GM12878 (cell line): ENCODE measurements at regions not wholly inside any gene's neighbourhood (a gene's known extent, or its start where the extent isn't known, plus 50 kb on each side); places are given as distances from the start of the nearest gene placed in this dataset.
A peak's percentile ranks its signal among the peaks of the same experiment; 100 is the strongest.
"Not testable (repeated sequence)": the region's sequence is repeated elsewhere in the genome, so short reads cannot be mapped to it uniquely, and the experiment has no call there.

Source experiments
- ATAC-seq: fragments of 200-7000 bp; cut with Tn5 transposase; 3 replicates; pipeline ENCODE4 v1.9.1; 2020; ENCODE audit warnings: mild to moderate bottlenecking, moderate library complexity
- BruUV-seq: library from RNA; stranded (reverse); fragments of 400-500 nt; replicated peaks from 2 replicates; lab custom pipeline; 2021; lab: Mats Ljungman, UMichigan
- CTCF ChIA-PET: fragments of 300-600 bp; sonication (Branson Sonifier 250); formaldehyde crosslinking; extraction: SDS; loops from one replicate; lab custom pipeline; 2021; ENCODE audit warnings: inconsistent platforms; lab: Yijun Ruan, JAX
- POLR2A ChIA-PET: fragments of 350-600 bp; formaldehyde crosslinking; extraction: SDS; loops from one replicate; lab custom pipeline; 2021; ENCODE audit warnings: inconsistent platforms; lab: Charles Lee
- RAD21 ChIA-PET: fragments of 300-600 bp; sonication (Branson Sonifier 250); formaldehyde crosslinking; loops from one replicate; lab custom pipeline; 2023; ENCODE audit warnings: antibody characterized with exemption; ENCODE audit not compliant: unreplicated experiment; lab: Charles Lee
- SMC1A ChIA-PET: fragments of 300-600 bp; sonication (Branson Sonifier 250); formaldehyde crosslinking; loops from one replicate; lab custom pipeline; 2023; ENCODE audit not compliant: unreplicated experiment, uncharacterized antibody; lab: Charles Lee
- DNase-seq: peaks from one replicate; pipeline ENCODE4 v3.0.0-alpha.2; 2011; ENCODE audit warnings: low read depth, low spot score
- FAIRE-seq: peaks from 3 replicates; lab custom pipeline; 2011; peaks lifted over from hg19 to GRCh38; lab: Jason Lieb, UNC
- H2AFZ ChIP-seq: 2 replicates; pipeline ENCODE4 v1.6.0; 2011; ENCODE audit warnings: low read depth, low read length, control low read depth; ENCODE audit not compliant: control insufficient read depth
- H3K27ac ChIP-seq: 2 replicates; pipeline ENCODE4 v1.5.1; 2011; ENCODE audit warnings: control low read depth; ENCODE audit not compliant: control insufficient read depth, insufficient read depth
- H3K27me3 ChIP-seq, 2 experiments: replicated peaks in 1 of 2; 2 replicates each; pipeline versions ENCODE4 v1.6.0 to v1.6.1; 2011; ENCODE audit warnings: low read length in 1 of 2; ENCODE audit not compliant: control insufficient read depth in 2 of 2, insufficient read depth in 2 of 2
- H3K36me3 ChIP-seq, 2 experiments: 2 replicates each; pipeline ENCODE4 v1.5.1; 2011; ENCODE audit warnings: low read length in 1 of 2; ENCODE audit not compliant: control insufficient read depth in 2 of 2, insufficient read depth in 2 of 2
- H3K4me1 ChIP-seq: 2 replicates; pipeline ENCODE4 v1.6.1; 2011; ENCODE audit warnings: mild to moderate bottlenecking, low read length, moderate library complexity, mixed read lengths; ENCODE audit not compliant: control insufficient read depth, insufficient read depth
- H3K4me2 ChIP-seq: 2 replicates; pipeline ENCODE4 v1.6.0; 2011; ENCODE audit warnings: control low read depth; ENCODE audit not compliant: control insufficient read depth, insufficient read depth
- H3K4me3 ChIP-seq: fragments of 200-600 bp; sonication (generic); 2 replicates; pipeline ENCODE4 v1.5.1; 2016
- H3K79me2 ChIP-seq: 2 replicates; pipeline ENCODE4 v1.6.0; 2011; ENCODE audit warnings: low read length; ENCODE audit not compliant: control insufficient read depth, insufficient read depth
- H3K9ac ChIP-seq: 2 replicates; pipeline ENCODE4 v1.8.0; 2011; ENCODE audit warnings: low read length, control low read depth, mixed read lengths; ENCODE audit not compliant: control insufficient read depth, insufficient read depth
- H3K9me3 ChIP-seq: replicated peaks from 3 replicates; pipeline ENCODE4 v1.5.1; 2011; ENCODE audit warnings: mild to moderate bottlenecking, low read length; ENCODE audit not compliant: control insufficient read depth, insufficient read depth
- H4K20me1 ChIP-seq: 2 replicates; pipeline ENCODE4 v1.6.0; 2011; ENCODE audit not compliant: control insufficient read depth, insufficient read depth
- CREM ChIP-seq: IDR thresholded peaks from 2 replicates; pipeline ENCODE4 v1.6.1; 2014; ENCODE audit warnings: antibody characterized with exemption, low read depth
- LARP7 ChIP-seq: fragments of 450-650 bp; IDR thresholded peaks from 2 replicates; pipeline ENCODE4 v1.6.1; 2017; ENCODE audit warnings: mild to moderate bottlenecking
- POLR2AphosphoS2 ChIP-seq: IDR thresholded peaks from 2 replicates; pipeline ENCODE4 v1.6.1; 2011; ENCODE audit warnings: low read depth, mild to moderate bottlenecking, low read length, improper control_type of control experiment, moderate library complexity
- RAD51 ChIP-seq: fragments of 450-650 bp; IDR thresholded peaks from 2 replicates; pipeline ENCODE4 v1.6.1; 2016; ENCODE audit warnings: moderate library complexity, mild to moderate bottlenecking, inconsistent platforms
- RELA ChIP-seq: fragments of 450-650 bp; IDR thresholded peaks from 2 replicates; pipeline ENCODE4 v1.8.0; 2014; ENCODE audit warnings: borderline replicate concordance; ENCODE audit not compliant: partially characterized antibody
- SMC3 ChIP-seq: IDR thresholded peaks from 2 replicates; pipeline ENCODE4 v1.6.1; 2011; ENCODE audit warnings: low read length, improper control_type of control experiment, borderline replicate concordance
- SUZ12 ChIP-seq: fragments of 200-600 bp; sonication (generic); IDR thresholded peaks from one replicate; pipeline ENCODE4 v1.6.1; 2018; ENCODE audit warnings: antibody characterized with exemption, mild to moderate bottlenecking; ENCODE audit not compliant: unreplicated experiment
- WGBS: methylation state at CpG from one replicate; pipeline ENCODE4 v1.1.6; 2016; ENCODE audit warnings: low lambda C conversion rate; ENCODE audit not compliant: insufficient replicate concordance, insufficient coverage; ENCODE audit errors: missing lambda C conversion rate; 5-methylcytosine and 5-hydroxymethylcytosine counted together
- in situ Hi-C: fragments of 300-500 bp; cut with MboI; formaldehyde crosslinking; loops from 9 replicates; pipeline ENCODE4 v1.14.3; 2018; ENCODE audit warnings: mixed read lengths
- intact Hi-C: fragments of 100-400 bp; cut with micrococcal nuclease; formaldehyde crosslinking; loops from one replicate; pipeline ENCODE4 v1.14.2; 2022; ENCODE audit not compliant: unreplicated experiment
- TF ChIP-seq, protein P1 (sequence below): fragments of 150-350 bp; IDR thresholded peaks from 2 replicates; pipeline ENCODE4 v1.6.1; 2016; ENCODE audit warnings: low read depth, low read length
- TF ChIP-seq, protein P2 (sequence below): fragments of 450-650 bp; IDR thresholded peaks from 2 replicates; pipeline ENCODE4 v1.6.1; 2017; ENCODE audit warnings: borderline replicate concordance
- TF ChIP-seq, protein P3 (sequence below): fragments of 450-650 bp; IDR thresholded peaks from 2 replicates; pipeline ENCODE4 v1.6.1; 2016; ENCODE audit warnings: mild to moderate bottlenecking

DNA sequence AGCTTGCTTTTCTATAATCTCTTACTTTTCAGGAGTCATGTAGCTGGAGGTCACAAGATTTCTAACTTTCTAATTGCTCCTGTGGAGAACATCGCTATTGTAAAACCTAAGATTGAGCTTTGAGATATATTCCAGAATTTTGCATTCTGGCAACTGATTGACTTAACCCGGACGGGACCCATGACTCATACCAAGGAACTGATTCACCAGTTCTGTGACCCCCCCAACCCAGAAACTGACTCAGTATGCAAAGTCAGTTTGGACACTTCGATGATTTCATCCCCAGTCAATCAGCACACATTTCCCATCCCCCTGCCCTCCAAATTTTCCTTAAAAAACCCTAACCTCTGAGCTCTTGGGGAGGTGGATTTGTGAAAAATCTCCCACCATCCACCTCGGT lies 396.5 kb upstream of the GBE1 start:
- BruUV-seq = no TSS peak
- no peak overlapping the region for H2AFZ ChIP-seq
- in situ Hi-C loops = no loop called here
- no peaks in the 10 kb centered on the region for H3K36me3 ChIP-seq
- RAD21 ChIA-PET = no interaction called here
- no peaks in the 10 kb centered on the region for H3K79me2 ChIP-seq
- SMC1A ChIA-PET = no interaction called here
- WGBS = 15% methylated on average over 5 of the region's 5 CpGs
- H3K4me2 ChIP-seq = no peak overlapping the region
- POLR2A ChIA-PET = no interaction called here
- no peaks in the 10 kb centered on the region for H4K20me1 ChIP-seq
- intact Hi-C loops = no loop called here
- H3K27me3 ChIP-seq = no peaks in the 10 kb centered on the region
- no peak overlapping the region for H3K4me3 ChIP-seq
- no peaks in the 10 kb centered on the region for H3K9me3 ChIP-seq
- H3K27ac ChIP-seq = no peak overlapping the region
- CTCF ChIA-PET = no interaction called here
- TF ChIP-seq CREM (no peak), RELA (no peak), SMC3 (no peak), POLR2AphosphoS2 (no peak), SUZ12 (no peak), RAD51 (no peak), LARP7 (no peak)
- TF ChIP-seq, protein P1, sequence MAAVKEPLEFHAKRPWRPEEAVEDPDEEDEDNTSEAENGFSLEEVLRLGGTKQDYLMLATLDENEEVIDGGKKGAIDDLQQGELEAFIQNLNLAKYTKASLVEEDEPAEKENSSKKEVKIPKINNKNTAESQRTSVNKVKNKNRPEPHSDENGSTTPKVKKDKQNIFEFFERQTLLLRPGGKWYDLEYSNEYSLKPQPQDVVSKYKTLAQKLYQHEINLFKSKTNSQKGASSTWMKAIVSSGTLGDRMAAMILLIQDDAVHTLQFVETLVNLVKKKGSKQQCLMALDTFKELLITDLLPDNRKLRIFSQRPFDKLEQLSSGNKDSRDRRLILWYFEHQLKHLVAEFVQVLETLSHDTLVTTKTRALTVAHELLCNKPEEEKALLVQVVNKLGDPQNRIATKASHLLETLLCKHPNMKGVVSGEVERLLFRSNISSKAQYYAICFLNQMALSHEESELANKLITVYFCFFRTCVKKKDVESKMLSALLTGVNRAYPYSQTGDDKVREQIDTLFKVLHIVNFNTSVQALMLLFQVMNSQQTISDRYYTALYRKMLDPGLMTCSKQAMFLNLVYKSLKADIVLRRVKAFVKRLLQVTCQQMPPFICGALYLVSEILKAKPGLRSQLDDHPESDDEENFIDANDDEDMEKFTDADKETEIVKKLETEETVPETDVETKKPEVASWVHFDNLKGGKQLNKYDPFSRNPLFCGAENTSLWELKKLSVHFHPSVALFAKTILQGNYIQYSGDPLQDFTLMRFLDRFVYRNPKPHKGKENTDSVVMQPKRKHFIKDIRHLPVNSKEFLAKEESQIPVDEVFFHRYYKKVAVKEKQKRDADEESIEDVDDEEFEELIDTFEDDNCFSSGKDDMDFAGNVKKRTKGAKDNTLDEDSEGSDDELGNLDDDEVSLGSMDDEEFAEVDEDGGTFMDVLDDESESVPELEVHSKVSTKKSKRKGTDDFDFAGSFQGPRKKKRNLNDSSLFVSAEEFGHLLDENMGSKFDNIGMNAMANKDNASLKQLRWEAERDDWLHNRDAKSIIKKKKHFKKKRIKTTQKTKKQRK = no peak
- TF ChIP-seq, protein P2, sequence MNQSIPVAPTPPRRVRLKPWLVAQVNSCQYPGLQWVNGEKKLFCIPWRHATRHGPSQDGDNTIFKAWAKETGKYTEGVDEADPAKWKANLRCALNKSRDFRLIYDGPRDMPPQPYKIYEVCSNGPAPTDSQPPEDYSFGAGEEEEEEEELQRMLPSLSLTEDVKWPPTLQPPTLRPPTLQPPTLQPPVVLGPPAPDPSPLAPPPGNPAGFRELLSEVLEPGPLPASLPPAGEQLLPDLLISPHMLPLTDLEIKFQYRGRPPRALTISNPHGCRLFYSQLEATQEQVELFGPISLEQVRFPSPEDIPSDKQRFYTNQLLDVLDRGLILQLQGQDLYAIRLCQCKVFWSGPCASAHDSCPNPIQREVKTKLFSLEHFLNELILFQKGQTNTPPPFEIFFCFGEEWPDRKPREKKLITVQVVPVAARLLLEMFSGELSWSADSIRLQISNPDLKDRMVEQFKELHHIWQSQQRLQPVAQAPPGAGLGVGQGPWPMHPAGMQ = no peak
- TF ChIP-seq, protein P3, sequence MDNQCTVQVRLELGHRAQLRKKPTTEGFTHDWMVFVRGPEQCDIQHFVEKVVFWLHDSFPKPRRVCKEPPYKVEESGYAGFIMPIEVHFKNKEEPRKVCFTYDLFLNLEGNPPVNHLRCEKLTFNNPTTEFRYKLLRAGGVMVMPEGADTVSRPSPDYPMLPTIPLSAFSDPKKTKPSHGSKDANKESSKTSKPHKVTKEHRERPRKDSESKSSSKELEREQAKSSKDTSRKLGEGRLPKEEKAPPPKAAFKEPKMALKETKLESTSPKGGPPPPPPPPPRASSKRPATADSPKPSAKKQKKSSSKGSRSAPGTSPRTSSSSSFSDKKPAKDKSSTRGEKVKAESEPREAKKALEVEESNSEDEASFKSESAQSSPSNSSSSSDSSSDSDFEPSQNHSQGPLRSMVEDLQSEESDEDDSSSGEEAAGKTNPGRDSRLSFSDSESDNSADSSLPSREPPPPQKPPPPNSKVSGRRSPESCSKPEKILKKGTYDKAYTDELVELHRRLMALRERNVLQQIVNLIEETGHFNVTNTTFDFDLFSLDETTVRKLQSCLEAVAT = no peak
- DNase-seq = no peak
- no peak overlapping the region for H3K9ac ChIP-seq
- FAIRE-seq = no peak
- no peak for ATAC-seq
- no peaks in the 10 kb centered on the region for H3K4me1 ChIP-seq

DNA sequence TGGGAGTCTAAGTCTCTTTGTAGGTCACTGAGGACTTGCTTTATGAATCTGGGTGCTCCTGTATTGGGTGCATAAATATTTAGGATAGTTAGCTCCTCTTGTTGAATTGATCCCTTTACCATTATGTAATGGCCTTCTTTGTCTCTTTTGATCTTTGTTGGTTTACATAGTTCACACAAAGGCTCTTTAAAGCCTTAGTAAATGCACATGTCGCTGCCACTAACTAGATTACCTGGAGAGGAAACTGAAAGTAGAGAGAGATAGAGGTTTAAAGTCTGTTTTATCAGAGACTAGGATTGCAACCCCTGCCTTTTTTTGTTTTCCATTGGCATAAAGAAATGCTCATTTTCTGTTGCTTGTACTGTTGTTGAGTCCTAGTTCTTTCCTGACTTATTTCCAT lies 392.4 kb upstream of the GBE1 start:
- in situ Hi-C loops, SMC1A ChIA-PET, intact Hi-C loops, H3K27me3 ChIP-seq, H3K4me3 ChIP-seq, H3K4me2 ChIP-seq, H2AFZ ChIP-seq, CTCF ChIA-PET, POLR2A ChIA-PET, H3K79me2 ChIP-seq, BruUV-seq, H3K36me3 ChIP-seq, DNase-seq, H3K9ac ChIP-seq, H3K9me3 ChIP-seq, RAD21 ChIA-PET, H4K20me1 ChIP-seq, H3K4me1 ChIP-seq, H3K27ac ChIP-seq: not testable (repeated sequence)
- FAIRE-seq (peak; percentile 85), ATAC-seq (0 out of 3 replicates have a peak, but pooled peaks have one; percentile 22)
- WGBS = 0% methylated on average over 1 of the region's 1 CpG
